Natural killer cell (primary cell): ENCODE measurements at regions not wholly inside any gene's neighbourhood (a gene's known extent, or its start where the extent isn't known, plus 50 kb on each side); places are given as distances from the start of the nearest gene placed in this dataset.

Source experiments
- ATAC-seq, 3 donors: fragments of 150-1000 bp in 2 of 3; fragments of 200-7000 bp in 1 of 3; cut with Tn5 transposase; 1 replicate in 1 of 3; 2 replicates in 2 of 3; pipeline ENCODE4 v1.10.0; 2021; ENCODE audit warnings: mild to moderate bottlenecking in 2 of 3, moderate library complexity in 2 of 3
- DNase-seq, 2 donors: peaks; one replicate each; pipeline versions ENCODE4 v3.0.0 to v3.0.0-alpha.2; 2013 to 2021; ENCODE audit warnings: mixed read lengths in 1 of 2
- H3K27ac ChIP-seq: one replicate; pipeline ENCODE4 v1.5.1; 2013; ENCODE audit warnings: mild to moderate bottlenecking, low read length
- H3K27me3 ChIP-seq: one replicate; pipeline ENCODE4 v1.6.1; 2013; ENCODE audit warnings: low read length; ENCODE audit not compliant: control insufficient read depth, insufficient read depth
- H3K36me3 ChIP-seq: one replicate; pipeline ENCODE4 v1.6.1; 2013; ENCODE audit warnings: low read length; ENCODE audit not compliant: control insufficient read depth, insufficient read depth
- H3K4me1 ChIP-seq: one replicate; pipeline ENCODE4 v1.6.1; 2013; ENCODE audit warnings: low read length; ENCODE audit not compliant: control insufficient read depth, insufficient read depth
- H3K4me3 ChIP-seq: one replicate; pipeline ENCODE4 v1.5.1; 2013; ENCODE audit warnings: low read length
- H3K9me3 ChIP-seq: one replicate; pipeline ENCODE4 v1.6.1; 2013; ENCODE audit warnings: low read length; ENCODE audit not compliant: control insufficient read depth, insufficient read depth
- H3K27ac Mint-ChIP-seq, 2 donors: one replicate each; pipeline ENCODE4 v1.8.0; 2022; ENCODE audit warnings: mild to moderate bottlenecking in 2 of 2, mixed read lengths in 2 of 2, moderate library complexity in 1 of 2
- H3K27me3 Mint-ChIP-seq, 2 donors: one replicate each; pipeline ENCODE4 v1.8.0; 2022; ENCODE audit warnings: low read depth in 2 of 2, mixed read lengths in 2 of 2
- H3K36me3 Mint-ChIP-seq: one replicate; pipeline ENCODE4 v1.8.0; 2022; ENCODE audit warnings: mixed read lengths
- H3K4me1 Mint-ChIP-seq, 2 donors: one replicate each; pipeline ENCODE4 v1.8.0; 2022; ENCODE audit warnings: mixed read lengths in 2 of 2
- H3K4me3 Mint-ChIP-seq: one replicate; pipeline ENCODE4 v1.8.0; 2022; ENCODE audit warnings: mild to moderate bottlenecking, moderate library complexity, mixed read lengths
- H3K9me3 Mint-ChIP-seq, 2 donors: one replicate each; pipeline ENCODE4 v1.8.0; 2022; ENCODE audit warnings: mixed read lengths in 2 of 2
- WGBS: methylation state at CpG from one replicate; pipeline ENCODE4 v1.1.7; 2013; ENCODE audit warnings: missing lambda C conversion rate; ENCODE audit not compliant: insufficient coverage; 5-methylcytosine and 5-hydroxymethylcytosine counted together
- intact Hi-C: fragments of 100-400 bp; cut with micrococcal nuclease; formaldehyde crosslinking; loops from one replicate; pipeline ENCODE4 v1.14.2; 2022
- TF ChIP-seq, protein P1 (sequence below): fragments of 200-600 bp; IDR thresholded peaks from one replicate; pipeline ENCODE4 v1.8.0; 2022; ENCODE audit warnings: antibody characterized with exemption

DNA sequence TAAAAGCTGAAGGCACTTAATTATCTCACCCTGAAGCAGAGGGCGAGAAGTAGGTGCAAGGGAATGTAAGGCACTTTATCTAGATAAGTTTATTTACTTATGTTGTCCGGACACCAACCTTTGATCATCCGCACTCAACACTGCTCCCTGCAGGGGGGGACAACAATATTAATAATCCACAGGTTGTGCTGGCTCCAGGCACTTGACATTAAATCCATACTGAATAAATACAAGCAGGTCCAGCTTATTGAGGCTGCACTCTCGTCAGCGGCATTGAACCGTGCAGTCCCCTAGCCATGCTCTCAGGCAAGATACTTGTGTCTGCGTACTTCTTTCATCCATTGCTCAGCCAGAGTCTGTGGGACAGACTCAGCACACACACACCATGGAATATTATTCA is 374.5 kb upstream of the NBEA start:
- no peaks in the 10 kb centered on the region for H3K4me1 Mint-ChIP-seq
- 88% methylated on average over 7 of the region's 7 CpGs for whole genome bisulfite sequencing
- intact Hi-C loops = no loop called here
- ATAC-seq (no peak), DNase-seq (no peak)
- no peak overlapping the region for H3K27ac Mint-ChIP-seq
- Histone ChIP-seq H3K4me1 (no peaks in the 10 kb centered on the region), H3K4me3 (no peak overlapping the region), H3K27ac (no peak overlapping the region), H3K27me3 (no peaks in the 10 kb centered on the region), H3K36me3 (no peaks in the 10 kb centered on the region), H3K9me3 (no peaks in the 10 kb centered on the region)
- no peaks in the 10 kb centered on the region for H3K27me3 Mint-ChIP-seq
- peaks cover 16% of the 10 kb centered on the region for H3K36me3 Mint-ChIP-seq
- TF ChIP-seq, protein P1, sequence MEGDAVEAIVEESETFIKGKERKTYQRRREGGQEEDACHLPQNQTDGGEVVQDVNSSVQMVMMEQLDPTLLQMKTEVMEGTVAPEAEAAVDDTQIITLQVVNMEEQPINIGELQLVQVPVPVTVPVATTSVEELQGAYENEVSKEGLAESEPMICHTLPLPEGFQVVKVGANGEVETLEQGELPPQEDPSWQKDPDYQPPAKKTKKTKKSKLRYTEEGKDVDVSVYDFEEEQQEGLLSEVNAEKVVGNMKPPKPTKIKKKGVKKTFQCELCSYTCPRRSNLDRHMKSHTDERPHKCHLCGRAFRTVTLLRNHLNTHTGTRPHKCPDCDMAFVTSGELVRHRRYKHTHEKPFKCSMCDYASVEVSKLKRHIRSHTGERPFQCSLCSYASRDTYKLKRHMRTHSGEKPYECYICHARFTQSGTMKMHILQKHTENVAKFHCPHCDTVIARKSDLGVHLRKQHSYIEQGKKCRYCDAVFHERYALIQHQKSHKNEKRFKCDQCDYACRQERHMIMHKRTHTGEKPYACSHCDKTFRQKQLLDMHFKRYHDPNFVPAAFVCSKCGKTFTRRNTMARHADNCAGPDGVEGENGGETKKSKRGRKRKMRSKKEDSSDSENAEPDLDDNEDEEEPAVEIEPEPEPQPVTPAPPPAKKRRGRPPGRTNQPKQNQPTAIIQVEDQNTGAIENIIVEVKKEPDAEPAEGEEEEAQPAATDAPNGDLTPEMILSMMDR = no peak
- peaks cover 10 to 18% of the 10 kb centered on the region in 2 donors for H3K9me3 Mint-ChIP-seq
- no peak overlapping the region for H3K4me3 Mint-ChIP-seq

GRCh38 chr13:34570698-34571353 is 371.2 kb upstream of the NBEA start:
- Histone ChIP-seq H3K27me3 (no peaks in the 10 kb centered on the region), H3K36me3 (no peaks in the 10 kb centered on the region), H3K9me3 (no peaks in the 10 kb centered on the region), H3K4me1 (no peaks in the 10 kb centered on the region), H3K4me3 (no peak overlapping the region), H3K27ac (no peak overlapping the region)
- no peak for DNase-seq
- no peaks in the 10 kb centered on the region for H3K27me3 Mint-ChIP-seq
- ATAC-seq = no peak
- TF ChIP-seq, protein P1 = no peak
- H3K4me1 Mint-ChIP-seq = no peaks in the 10 kb centered on the region
- peaks cover 8 to 12% of the 10 kb centered on the region in 2 donors for H3K9me3 Mint-ChIP-seq
- WGBS = 72% methylated on average over 3 of the region's 5 CpGs
- intact Hi-C loops = no loop called here
- no peak overlapping the region for H3K4me3 Mint-ChIP-seq
- H3K27ac Mint-ChIP-seq = no peak overlapping the region
- H3K36me3 Mint-ChIP-seq = peaks cover 10% of the 10 kb centered on the region

DNA sequence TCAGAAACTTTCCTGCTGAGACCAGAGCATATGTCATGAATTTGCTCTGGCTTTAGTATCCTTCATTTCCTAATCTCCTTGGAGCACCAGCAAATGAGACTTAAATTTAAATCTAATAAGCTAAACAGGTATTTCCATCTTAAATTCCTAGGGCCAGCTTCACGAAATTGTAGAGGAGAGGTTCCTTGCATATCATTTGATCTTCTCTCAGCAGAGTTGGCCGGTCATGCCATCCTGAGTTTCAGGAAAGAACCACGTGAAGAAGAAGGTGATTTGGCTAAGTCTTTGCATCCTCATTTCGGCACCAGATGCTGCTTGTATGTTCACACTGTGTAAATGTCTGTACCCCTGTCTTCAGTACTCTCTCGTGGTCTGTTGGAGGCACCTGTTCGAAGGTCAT is 370.4 kb upstream of the NBEA start:
- WGBS = 76% methylated on average over 6 of the region's 6 CpGs
- no peaks in the 10 kb centered on the region for H3K9me3 ChIP-seq
- DNase-seq (no peak), ATAC-seq (no peak)
- TF ChIP-seq, protein P1 = no peak
- intact Hi-C loops = no loop called here
- Mint-ChIP-seq H3K27ac (no peak overlapping the region), H3K27me3 (no peaks in the 10 kb centered on the region), H3K36me3 (peaks cover 10% of the 10 kb centered on the region), H3K4me1 (no peaks in the 10 kb centered on the region), H3K4me3 (no peak overlapping the region), H3K9me3 (peaks cover 11 to 15% of the 10 kb centered on the region in 2 donors)
- no peaks in the 10 kb centered on the region for H3K4me1 ChIP-seq
- no peaks in the 10 kb centered on the region for H3K27me3 ChIP-seq
- no peak overlapping the region for H3K27ac ChIP-seq
- H3K36me3 ChIP-seq = no peaks in the 10 kb centered on the region
- no peak overlapping the region for H3K4me3 ChIP-seq

GRCh38 chr13:34577051-34577450 is 365.0 kb upstream of the NBEA start:
- ATAC-seq = no peak
- Histone ChIP-seq H3K27me3 (no peaks in the 10 kb centered on the region), H3K36me3 (no peaks in the 10 kb centered on the region), H3K9me3 (peaks cover 2% of the 10 kb centered on the region), H3K27ac (no peak overlapping the region), H3K4me1 (no peaks in the 10 kb centered on the region), H3K4me3 (no peak overlapping the region)
- TF ChIP-seq, protein P1 = no peak
- Mint-ChIP-seq H3K27me3 (no peaks in the 10 kb centered on the region), H3K4me1 (no peaks in the 10 kb centered on the region), H3K36me3 (no peaks in the 10 kb centered on the region), H3K9me3 (peaks cover 10 to 13% of the 10 kb centered on the region in 2 donors), H3K27ac (no peak overlapping the region), H3K4me3 (no peak overlapping the region)
- WGBS = no CpG with 5 or more reads among the region's 1 CpG
- DNase-seq = no peak
- intact Hi-C loops = no loop called here
